H9 (cell line): ENCODE measurements at regions not wholly inside any gene's neighbourhood (a gene's known extent, or its start where the extent isn't known, plus 50 kb on each side); places are given as distances from the start of the nearest gene placed in this dataset.

Source experiments
- DNase-seq: peaks from one replicate; pipeline ENCODE4 v3.0.0-alpha.2; 2017
- H2AFZ ChIP-seq: one replicate; pipeline ENCODE4 v1.6.1; 2013; ENCODE audit warnings: mild to moderate bottlenecking, low read length, control low read depth, moderate library complexity
- H2AK5ac ChIP-seq: 2 replicates; pipeline ENCODE4 v1.6.1; 2013; ENCODE audit warnings: low read length, control low read depth, mixed read lengths; ENCODE audit not compliant: insufficient read length
- H2BK120ac ChIP-seq: one replicate; pipeline ENCODE4 v1.6.1; 2013; ENCODE audit warnings: low read depth, mild to moderate bottlenecking, low read length, control low read depth, inconsistent platforms; ENCODE audit not compliant: poor library complexity, severe bottlenecking
- H2BK12ac ChIP-seq: 2 replicates; pipeline ENCODE4 v1.6.1; 2013; ENCODE audit warnings: low read length, control low read depth, mixed read lengths, low read depth; ENCODE audit not compliant: insufficient read length
- H2BK15ac ChIP-seq: 2 replicates; pipeline ENCODE4 v1.6.1; 2013; ENCODE audit warnings: low read depth, low read length, control low read depth
- H2BK20ac ChIP-seq: one replicate; pipeline ENCODE4 v1.6.1; 2013; ENCODE audit warnings: low read depth, mild to moderate bottlenecking, low read length, control low read depth, inconsistent platforms; ENCODE audit not compliant: poor library complexity, severe bottlenecking
- H2BK5ac ChIP-seq: 2 replicates; pipeline ENCODE4 v1.6.1; 2013; ENCODE audit warnings: low read length, control low read depth, mixed read lengths; ENCODE audit not compliant: insufficient read length
- H3K14ac ChIP-seq: 2 replicates; pipeline ENCODE4 v1.6.1; 2013; ENCODE audit warnings: low read length, control low read depth; ENCODE audit not compliant: insufficient read depth
- H3K18ac ChIP-seq: 2 replicates; pipeline ENCODE4 v1.6.1; 2013; ENCODE audit warnings: low read depth, mild to moderate bottlenecking, mixed read lengths, low read length, control low read depth; ENCODE audit not compliant: insufficient read length
- H3K23ac ChIP-seq: 2 replicates; pipeline ENCODE4 v1.6.1; 2013; ENCODE audit warnings: low read length, control low read depth, mixed read lengths, low read depth; ENCODE audit not compliant: insufficient read length
- H3K23me2 ChIP-seq: 2 replicates; pipeline ENCODE4 v1.6.1; 2013; ENCODE audit warnings: low read depth, mild to moderate bottlenecking, mixed read lengths, low read length, control low read depth; ENCODE audit not compliant: insufficient read length, poor library complexity, severe bottlenecking
- H3K27ac ChIP-seq: 2 replicates; pipeline ENCODE4 v1.5.1; 2013; ENCODE audit warnings: low read length, control low read depth, mixed read lengths, low read depth; ENCODE audit not compliant: insufficient read length
- H3K27me3 ChIP-seq: 2 replicates; pipeline ENCODE4 v1.6.1; 2013; ENCODE audit warnings: low read length, control low read depth, inconsistent platforms; ENCODE audit not compliant: insufficient read depth
- H3K4ac ChIP-seq: 2 replicates; pipeline ENCODE4 v1.6.1; 2013; ENCODE audit warnings: low read depth, mild to moderate bottlenecking, control low read depth, inconsistent platforms, low read length, moderate library complexity
- H3K4me1 ChIP-seq: 2 replicates; pipeline ENCODE4 v1.6.1; 2013; ENCODE audit warnings: low read length, control low read depth, inconsistent platforms; ENCODE audit not compliant: insufficient read depth
- H3K4me2 ChIP-seq: 2 replicates; pipeline ENCODE4 v1.6.1; 2013; ENCODE audit warnings: low read length, control low read depth, mixed read lengths; ENCODE audit not compliant: insufficient read length, insufficient read depth
- H3K56ac ChIP-seq: 2 replicates; pipeline ENCODE4 v1.6.1; 2013; ENCODE audit warnings: low read depth, mild to moderate bottlenecking, mixed read lengths, low read length, control low read depth; ENCODE audit not compliant: insufficient read length
- H3K79me1 ChIP-seq: 2 replicates; pipeline ENCODE4 v1.6.1; 2013; ENCODE audit warnings: low read depth, mild to moderate bottlenecking, moderate library complexity, low read length, control low read depth, inconsistent platforms; ENCODE audit not compliant: insufficient read depth, poor library complexity, severe bottlenecking
- H3K79me2 ChIP-seq: 2 replicates; pipeline ENCODE4 v1.6.1; 2013; ENCODE audit warnings: low read length, control low read depth, inconsistent platforms; ENCODE audit not compliant: insufficient read depth
- H3K9ac ChIP-seq: 2 replicates; pipeline ENCODE4 v1.6.1; 2013; ENCODE audit warnings: low read length, control low read depth, mixed read lengths; ENCODE audit not compliant: insufficient read length; ENCODE audit errors: extremely low read depth
- H3K9me3 ChIP-seq: one replicate; pipeline ENCODE4 v1.6.1; 2013; ENCODE audit warnings: low read depth, low read length, inconsistent platforms; ENCODE audit not compliant: control insufficient read depth
- H3T11ph ChIP-seq: one replicate; pipeline ENCODE4 v1.6.1; 2013; ENCODE audit warnings: mild to moderate bottlenecking, low read length, control low read depth, inconsistent platforms
- H4K20me1 ChIP-seq: one replicate; pipeline ENCODE4 v1.6.1; 2013; ENCODE audit not compliant: control insufficient read depth, insufficient read length, insufficient read depth
- H4K5ac ChIP-seq: 2 replicates; pipeline ENCODE4 v1.6.1; 2013; ENCODE audit warnings: low read depth, mild to moderate bottlenecking, mixed read lengths, low read length, control low read depth; ENCODE audit not compliant: insufficient read length
- H4K8ac ChIP-seq: replicated peaks from 2 replicates; pipeline ENCODE4 v1.6.1; 2013; ENCODE audit warnings: low read length, control low read depth, mixed read lengths, low read depth; ENCODE audit not compliant: insufficient read length
- H4K91ac ChIP-seq: 2 replicates; pipeline ENCODE4 v1.6.1; 2013; ENCODE audit warnings: low read depth, mild to moderate bottlenecking, moderate library complexity, mixed read lengths, low read length, control low read depth; ENCODE audit not compliant: insufficient read length
- H3K27ac Mint-ChIP-seq, 3 experiments: 2 replicates in 2 of 3; 3 replicates in 1 of 3; pipeline ENCODE4 v1.8.0; 2020 to 2021; ENCODE audit warnings: mixed read lengths in 3 of 3, mild to moderate bottlenecking in 1 of 3, moderate library complexity in 1 of 3
- H3K27me3 Mint-ChIP-seq: 2 replicates; pipeline ENCODE4 v1.8.0; 2021; ENCODE audit warnings: low read depth, mild to moderate bottlenecking, moderate library complexity, mixed read lengths
- H3K36me3 Mint-ChIP-seq, 3 experiments: 2 replicates in 2 of 3; 3 replicates in 1 of 3; pipeline ENCODE4 v1.8.0; 2020 to 2021; ENCODE audit warnings: low read depth in 3 of 3, mixed read lengths in 3 of 3; ENCODE audit not compliant: insufficient read depth in 1 of 3
- H3K4me1 Mint-ChIP-seq, 2 experiments: 2 replicates each; pipeline ENCODE4 v1.8.0; 2020; ENCODE audit warnings: mixed read lengths in 2 of 2
- H3K4me3 Mint-ChIP-seq, 2 experiments: 2 replicates in 1 of 2; 3 replicates in 1 of 2; pipeline ENCODE4 v1.8.0; 2020 to 2021; ENCODE audit warnings: mild to moderate bottlenecking in 2 of 2, mixed read lengths in 2 of 2, moderate library complexity in 1 of 2
- H3K9me3 Mint-ChIP-seq, 2 experiments: 2 replicates in 1 of 2; 3 replicates in 1 of 2; pipeline ENCODE4 v1.8.0; 2020; ENCODE audit warnings: mild to moderate bottlenecking in 2 of 2, mixed read lengths in 2 of 2, moderate library complexity in 1 of 2
- WGBS: extraction: QIAGEN DNeasy Blood & Tissue Kit; methylation state at CpG from one replicate; pipeline ENCODE4 v1.1.7; 2013; ENCODE audit warnings: missing lambda C conversion rate, low lambda C conversion rate, mixed read lengths; ENCODE audit not compliant: insufficient read length; ENCODE audit errors: extremely low coverage; 5-methylcytosine and 5-hydroxymethylcytosine counted together
- TF ChIP-seq, protein P1 (sequence below): fragments of 200-600 bp; sonication (generic); conservative IDR thresholded peaks from 3 replicates; pipeline ENCODE4 v1.8.0; 2021; ENCODE audit warnings: antibody characterized with exemption, mild to moderate bottlenecking

DNA sequence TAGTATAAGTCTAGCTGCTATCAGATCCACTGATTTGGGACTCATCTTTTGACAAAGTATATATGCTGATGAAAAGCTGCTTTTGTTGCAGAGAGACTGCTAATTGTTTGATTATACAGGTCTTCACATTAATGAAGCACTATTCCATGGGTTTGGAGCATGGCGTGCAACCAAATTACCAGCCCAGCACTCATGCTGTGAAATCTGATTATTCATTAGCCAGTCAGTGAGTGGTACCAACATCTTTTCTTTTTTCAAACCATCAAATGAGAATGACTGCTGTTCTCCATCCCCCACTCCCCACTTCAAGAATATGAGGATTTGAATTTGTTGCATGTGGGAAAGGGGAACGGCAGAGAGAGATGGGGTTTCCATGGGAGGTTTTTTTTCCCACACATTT is 91.3 kb downstream of the ID4 start:
- TF ChIP-seq, protein P1, sequence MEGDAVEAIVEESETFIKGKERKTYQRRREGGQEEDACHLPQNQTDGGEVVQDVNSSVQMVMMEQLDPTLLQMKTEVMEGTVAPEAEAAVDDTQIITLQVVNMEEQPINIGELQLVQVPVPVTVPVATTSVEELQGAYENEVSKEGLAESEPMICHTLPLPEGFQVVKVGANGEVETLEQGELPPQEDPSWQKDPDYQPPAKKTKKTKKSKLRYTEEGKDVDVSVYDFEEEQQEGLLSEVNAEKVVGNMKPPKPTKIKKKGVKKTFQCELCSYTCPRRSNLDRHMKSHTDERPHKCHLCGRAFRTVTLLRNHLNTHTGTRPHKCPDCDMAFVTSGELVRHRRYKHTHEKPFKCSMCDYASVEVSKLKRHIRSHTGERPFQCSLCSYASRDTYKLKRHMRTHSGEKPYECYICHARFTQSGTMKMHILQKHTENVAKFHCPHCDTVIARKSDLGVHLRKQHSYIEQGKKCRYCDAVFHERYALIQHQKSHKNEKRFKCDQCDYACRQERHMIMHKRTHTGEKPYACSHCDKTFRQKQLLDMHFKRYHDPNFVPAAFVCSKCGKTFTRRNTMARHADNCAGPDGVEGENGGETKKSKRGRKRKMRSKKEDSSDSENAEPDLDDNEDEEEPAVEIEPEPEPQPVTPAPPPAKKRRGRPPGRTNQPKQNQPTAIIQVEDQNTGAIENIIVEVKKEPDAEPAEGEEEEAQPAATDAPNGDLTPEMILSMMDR: no peak
- Histone ChIP-seq H3K18ac (no peak overlapping the region), H4K20me1 (no peaks in the 10 kb centered on the region), H2BK12ac (no peak overlapping the region), H2BK120ac (no peak overlapping the region), H4K8ac (no peak overlapping the region), H3K27ac (no peak overlapping the region), H3K79me2 (no peaks in the 10 kb centered on the region), H3K4me1 (no peaks in the 10 kb centered on the region), H3K27me3 (no peaks in the 10 kb centered on the region), H2BK5ac (no peak overlapping the region), H3K56ac (no peak overlapping the region), H2BK20ac (no peak overlapping the region), H4K91ac (no peak overlapping the region), H3K9ac (no peak overlapping the region), H3K14ac (no peak overlapping the region), H3T11ph (no peak overlapping the region), H3K23me2 (no peaks in the 10 kb centered on the region), H3K4ac (no peak overlapping the region), H3K4me2 (no peak overlapping the region), H3K79me1 (no peaks in the 10 kb centered on the region), H2AFZ (no peak overlapping the region), H3K9me3 (no peaks in the 10 kb centered on the region), H4K5ac (no peak overlapping the region), H2BK15ac (no peak overlapping the region), H2AK5ac (no peak overlapping the region), H3K23ac (no peak overlapping the region)
- Mint-ChIP-seq H3K4me1 (no peaks in the 10 kb centered on the region), H3K27me3 (peaks cover 56% of the 10 kb centered on the region), H3K4me3 (no peak overlapping the region), H3K27ac (no peak overlapping the region), H3K9me3 (no peaks in the 10 kb centered on the region), H3K36me3 (no peaks in the 10 kb centered on the region)
- DNase-seq: no peak
- no CpG with 5 or more reads among the region's 2 CpGs for WGBS
